SKM-1 treated with dmso at 0.1 percent for 144 hours (cell line): ENCODE measurements at regions not wholly inside any gene's neighbourhood (a gene's known extent, or its start where the extent isn't known, plus 50 kb on each side); places are given as distances from the start of the nearest gene placed in this dataset.

Source experiments
- DNase-seq: peaks from one replicate; lab custom pipeline; 2025; ENCODE audit not compliant: unreplicated experiment; lab: John Stamatoyannopoulos, UW

GRCh38 chr2:4356109-4356508, 652.7 kb downstream of the DCDC2C start:
- DNase-seq, result no peak

- no peak for DNase-seq
Observed at GRCh38 chr2:4356541-4356940, 653.2 kb downstream of the DCDC2C start.

GRCh38 chr2:4357121-4357520, 653.7 kb downstream of the DCDC2C start:
- DNase-seq, result no peak

GRCh38 chr2:4358837-4359236, 655.5 kb downstream of the DCDC2C start:
- DNase-seq, result no peak

GRCh38 chr2:4368907-4369306, 665.5 kb downstream of the DCDC2C start:
- DNase-seq, result no peak

- DNase-seq, result no peak
Observed at GRCh38 chr2:4369826-4370419, 666.5 kb downstream of the DCDC2C start.

GRCh38 chr2:4370422-4371090, 667.2 kb downstream of the DCDC2C start:
- no peak for DNase-seq

GRCh38 chr2:4381049-4381448, 677.7 kb downstream of the DCDC2C start:
- no peak for DNase-seq

GRCh38 chr2:4381773-4382172, 678.4 kb downstream of the DCDC2C start:
- DNase-seq, result no peak

GRCh38 chr2:4391013-4391412, 687.6 kb downstream of the DCDC2C start:
- no peak for DNase-seq

- DNase-seq, result no peak
Observed at GRCh38 chr2:4404363-4404762, 701.0 kb downstream of the DCDC2C start.

- no peak for DNase-seq
Observed at GRCh38 chr2:4408321-4408720, 704.9 kb downstream of the DCDC2C start.

GRCh38 chr2:4412637-4413187, 709.3 kb downstream of the DCDC2C start:
- DNase-seq, result no peak

GRCh38 chr2:4415171-4415570, 711.8 kb downstream of the DCDC2C start:
- DNase-seq, result no peak

- DNase-seq, result no peak
Observed at GRCh38 chr2:4415810-4416413, 712.5 kb downstream of the DCDC2C start.

GRCh38 chr2:4416431-4416830, 713.1 kb downstream of the DCDC2C start:
- no peak for DNase-seq

GRCh38 chr2:4417771-4418170, 714.4 kb downstream of the DCDC2C start:
- DNase-seq, result no peak

- no peak for DNase-seq
Observed at GRCh38 chr2:4420032-4420431, 716.7 kb downstream of the DCDC2C start.

GRCh38 chr2:4424153-4424552, 720.8 kb downstream of the DCDC2C start:
- DNase-seq, result no peak

GRCh38 chr2:4427083-4427482, 723.7 kb downstream of the DCDC2C start:
- no peak for DNase-seq

GRCh38 chr2:4445821-4446220, 742.4 kb downstream of the DCDC2C start:
- DNase-seq, result no peak

- DNase-seq, result no peak
Observed at GRCh38 chr2:4454907-4455306, 751.5 kb downstream of the DCDC2C start.
